HG03354 (cell line): ENCODE measurements at regions not wholly inside any gene's neighbourhood (a gene's known extent, or its start where the extent isn't known, plus 50 kb on each side); places are given as distances from the start of the nearest gene placed in this dataset.

Source experiments
- ATAC-seq: cut with Tn5 transposase; IDR thresholded peaks from one replicate; pipeline ENCODE4 v1.9.1; 2021; ENCODE audit warnings: mild to moderate bottlenecking; ENCODE audit not compliant: unreplicated experiment, poor library complexity, severe bottlenecking

- ATAC-seq = no peak
Observed at GRCh38 chr3:78540485-78540884, 1227.3 kb downstream of the ROBO1 start.

GRCh38 chr3:78545827-78546226 lies 1222.0 kb downstream of the ROBO1 start:
- ATAC-seq = no peak
